ENCODE measurements at regions not wholly inside any gene's neighbourhood (a gene's known extent, or its start where the extent isn't known, plus 50 kb on each side); places are given as distances from the start of the nearest gene placed in this dataset.

DNA sequence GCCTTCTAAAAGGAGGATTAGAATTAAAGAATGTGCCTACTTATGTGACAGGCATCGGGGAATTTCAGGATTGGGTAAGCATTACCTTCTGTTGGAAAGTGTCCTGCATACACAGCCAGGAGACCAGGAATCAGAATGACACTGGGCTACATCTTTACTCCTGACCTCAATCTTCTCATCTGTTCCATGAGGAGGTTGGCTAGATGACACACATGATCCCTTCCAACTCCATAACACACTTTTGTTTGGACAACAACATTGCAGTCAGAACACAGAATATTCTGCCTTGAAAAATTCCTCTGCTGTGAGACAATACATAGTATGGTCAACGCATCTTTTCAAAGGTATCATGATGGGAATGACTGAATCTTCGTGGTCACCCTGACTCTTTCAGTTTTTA is 1281.2 kb upstream of the SORCS1 start:
- TF ChIP-seq, protein P1, sequence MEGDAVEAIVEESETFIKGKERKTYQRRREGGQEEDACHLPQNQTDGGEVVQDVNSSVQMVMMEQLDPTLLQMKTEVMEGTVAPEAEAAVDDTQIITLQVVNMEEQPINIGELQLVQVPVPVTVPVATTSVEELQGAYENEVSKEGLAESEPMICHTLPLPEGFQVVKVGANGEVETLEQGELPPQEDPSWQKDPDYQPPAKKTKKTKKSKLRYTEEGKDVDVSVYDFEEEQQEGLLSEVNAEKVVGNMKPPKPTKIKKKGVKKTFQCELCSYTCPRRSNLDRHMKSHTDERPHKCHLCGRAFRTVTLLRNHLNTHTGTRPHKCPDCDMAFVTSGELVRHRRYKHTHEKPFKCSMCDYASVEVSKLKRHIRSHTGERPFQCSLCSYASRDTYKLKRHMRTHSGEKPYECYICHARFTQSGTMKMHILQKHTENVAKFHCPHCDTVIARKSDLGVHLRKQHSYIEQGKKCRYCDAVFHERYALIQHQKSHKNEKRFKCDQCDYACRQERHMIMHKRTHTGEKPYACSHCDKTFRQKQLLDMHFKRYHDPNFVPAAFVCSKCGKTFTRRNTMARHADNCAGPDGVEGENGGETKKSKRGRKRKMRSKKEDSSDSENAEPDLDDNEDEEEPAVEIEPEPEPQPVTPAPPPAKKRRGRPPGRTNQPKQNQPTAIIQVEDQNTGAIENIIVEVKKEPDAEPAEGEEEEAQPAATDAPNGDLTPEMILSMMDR (IDR thresholded peaks at IDR 0.05; ENCODE audit: low read depth, low read length, missing input control) = no peak
- no peak for TF ChIP-seq MAX (IDR thresholded peaks at IDR 0.05)
- no peak for TF ChIP-seq JUND (IDR thresholded peaks at IDR 0.05)
- TF ChIP-seq RAD21 (IDR thresholded peaks at IDR 0.05) = no peak
- no peak for TF ChIP-seq TAF1 (conservative IDR thresholded peaks at IDR 0.05)
- TF ChIP-seq, protein P2, sequence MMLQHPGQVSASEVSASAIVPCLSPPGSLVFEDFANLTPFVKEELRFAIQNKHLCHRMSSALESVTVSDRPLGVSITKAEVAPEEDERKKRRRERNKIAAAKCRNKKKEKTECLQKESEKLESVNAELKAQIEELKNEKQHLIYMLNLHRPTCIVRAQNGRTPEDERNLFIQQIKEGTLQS (IDR thresholded peaks at IDR 0.05) = no peak
- no peak for TF ChIP-seq SP1 (IDR thresholded peaks at IDR 0.05)
- TF ChIP-seq YY1 (IDR thresholded peaks at IDR 0.05) = no peak
- no peak for TF ChIP-seq REST (IDR thresholded peaks at IDR 0.05)
- no peak for TF ChIP-seq NR2F2 (IDR thresholded peaks at IDR 0.05)
- TF ChIP-seq ZBTB33 (IDR thresholded peaks at IDR 0.05) = no peak
- no peak for TF ChIP-seq RXRA (IDR thresholded peaks at IDR 0.05)

Data from liver (tissue), 3 donors.